ENCODE measurements at regions not wholly inside any gene's neighbourhood (a gene's known extent, or its start where the extent isn't known, plus 50 kb on each side); places are given as distances from the start of the nearest gene placed in this dataset.

DNA sequence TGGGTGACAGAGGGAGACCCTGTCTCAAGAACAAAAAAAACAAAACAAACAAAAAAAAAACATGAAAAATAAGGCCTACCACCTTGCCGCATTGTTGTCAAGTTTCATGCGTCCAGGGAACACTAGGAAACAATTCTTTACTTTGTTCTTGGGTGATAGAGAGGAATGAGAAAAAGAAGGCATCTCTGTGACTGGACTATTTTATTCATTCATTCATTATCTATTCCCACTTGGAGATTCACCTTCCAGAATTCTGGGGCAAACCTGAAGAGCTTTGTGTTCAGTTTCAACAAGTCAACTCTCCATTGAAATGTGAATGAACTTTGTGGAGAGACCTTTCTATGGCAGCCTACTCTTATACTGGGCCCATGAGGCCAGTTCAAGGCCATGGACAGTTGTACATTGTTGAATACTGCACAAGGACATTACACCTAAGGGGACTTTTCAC, 88.5 kb upstream of the NDUFV2 start (continued):
- TF ChIP-seq, protein P1, sequence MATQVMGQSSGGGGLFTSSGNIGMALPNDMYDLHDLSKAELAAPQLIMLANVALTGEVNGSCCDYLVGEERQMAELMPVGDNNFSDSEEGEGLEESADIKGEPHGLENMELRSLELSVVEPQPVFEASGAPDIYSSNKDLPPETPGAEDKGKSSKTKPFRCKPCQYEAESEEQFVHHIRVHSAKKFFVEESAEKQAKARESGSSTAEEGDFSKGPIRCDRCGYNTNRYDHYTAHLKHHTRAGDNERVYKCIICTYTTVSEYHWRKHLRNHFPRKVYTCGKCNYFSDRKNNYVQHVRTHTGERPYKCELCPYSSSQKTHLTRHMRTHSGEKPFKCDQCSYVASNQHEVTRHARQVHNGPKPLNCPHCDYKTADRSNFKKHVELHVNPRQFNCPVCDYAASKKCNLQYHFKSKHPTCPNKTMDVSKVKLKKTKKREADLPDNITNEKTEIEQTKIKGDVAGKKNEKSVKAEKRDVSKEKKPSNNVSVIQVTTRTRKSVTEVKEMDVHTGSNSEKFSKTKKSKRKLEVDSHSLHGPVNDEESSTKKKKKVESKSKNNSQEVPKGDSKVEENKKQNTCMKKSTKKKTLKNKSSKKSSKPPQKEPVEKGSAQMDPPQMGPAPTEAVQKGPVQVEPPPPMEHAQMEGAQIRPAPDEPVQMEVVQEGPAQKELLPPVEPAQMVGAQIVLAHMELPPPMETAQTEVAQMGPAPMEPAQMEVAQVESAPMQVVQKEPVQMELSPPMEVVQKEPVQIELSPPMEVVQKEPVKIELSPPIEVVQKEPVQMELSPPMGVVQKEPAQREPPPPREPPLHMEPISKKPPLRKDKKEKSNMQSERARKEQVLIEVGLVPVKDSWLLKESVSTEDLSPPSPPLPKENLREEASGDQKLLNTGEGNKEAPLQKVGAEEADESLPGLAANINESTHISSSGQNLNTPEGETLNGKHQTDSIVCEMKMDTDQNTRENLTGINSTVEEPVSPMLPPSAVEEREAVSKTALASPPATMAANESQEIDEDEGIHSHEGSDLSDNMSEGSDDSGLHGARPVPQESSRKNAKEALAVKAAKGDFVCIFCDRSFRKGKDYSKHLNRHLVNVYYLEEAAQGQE (IDR thresholded peaks at IDR 0.05): no peak
- no peak for TF ChIP-seq NR2F2 (IDR thresholded peaks at IDR 0.05)
- no peak for TF ChIP-seq RXRA (IDR thresholded peaks at IDR 0.05)
- no peak for TF ChIP-seq HNF4G (IDR thresholded peaks at IDR 0.05)
- TF ChIP-seq, protein P2, sequence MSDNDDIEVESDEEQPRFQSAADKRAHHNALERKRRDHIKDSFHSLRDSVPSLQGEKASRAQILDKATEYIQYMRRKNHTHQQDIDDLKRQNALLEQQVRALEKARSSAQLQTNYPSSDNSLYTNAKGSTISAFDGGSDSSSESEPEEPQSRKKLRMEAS (IDR thresholded peaks at IDR 0.05): no peak
- TF ChIP-seq RAD21 (IDR thresholded peaks at IDR 0.05): no peak
- TF ChIP-seq, protein P3, sequence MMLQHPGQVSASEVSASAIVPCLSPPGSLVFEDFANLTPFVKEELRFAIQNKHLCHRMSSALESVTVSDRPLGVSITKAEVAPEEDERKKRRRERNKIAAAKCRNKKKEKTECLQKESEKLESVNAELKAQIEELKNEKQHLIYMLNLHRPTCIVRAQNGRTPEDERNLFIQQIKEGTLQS (IDR thresholded peaks at IDR 0.05): no peak

DNA sequence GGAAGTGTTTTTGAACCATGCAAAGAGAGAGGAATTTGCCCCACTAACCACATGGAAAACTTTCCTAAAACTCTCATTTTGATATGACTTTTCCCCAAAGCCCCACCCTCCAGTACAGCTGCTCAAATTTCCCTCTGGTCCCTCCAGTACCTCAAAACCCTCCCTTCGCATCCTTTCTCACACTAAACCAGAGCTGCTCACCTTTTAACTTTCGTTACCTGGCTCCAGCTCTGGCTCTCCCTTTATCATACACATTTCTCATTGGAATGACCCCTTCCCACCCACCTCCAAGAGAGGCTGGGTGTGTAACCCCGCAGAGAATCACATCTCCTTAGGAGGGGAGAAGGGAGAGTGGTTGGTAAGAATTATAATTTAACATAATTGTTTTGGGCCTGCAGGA, 86.8 kb upstream of the NDUFV2 start:
- TF ChIP-seq SP1 (IDR thresholded peaks at IDR 0.05) (no peak), JUND (IDR thresholded peaks at IDR 0.05) (no peak), EGR1 (IDR thresholded peaks at IDR 0.05; ENCODE audit: low read depth in 2 of 2) (no peak), TAF1 (conservative IDR thresholded peaks at IDR 0.05) (no peak), FOXA2 (IDR thresholded peaks at IDR 0.05) (no peak), RXRA (IDR thresholded peaks at IDR 0.05) (no peak), NR2F2 (IDR thresholded peaks at IDR 0.05) (no peak), GABPA (IDR thresholded peaks at IDR 0.05 in 1 of 2, conservative IDR thresholded peaks at IDR 0.05 in 1 of 2) (no peak), FOXA1 (IDR thresholded peaks at IDR 0.05) (no peak), RAD21 (IDR thresholded peaks at IDR 0.05) (no peak), HNF4G (IDR thresholded peaks at IDR 0.05) (no peak), HNF4A (conservative IDR thresholded peaks at IDR 0.05) (no peak)
- TF ChIP-seq, protein P2 (IDR thresholded peaks at IDR 0.05): no peak
- TF ChIP-seq, protein P4, sequence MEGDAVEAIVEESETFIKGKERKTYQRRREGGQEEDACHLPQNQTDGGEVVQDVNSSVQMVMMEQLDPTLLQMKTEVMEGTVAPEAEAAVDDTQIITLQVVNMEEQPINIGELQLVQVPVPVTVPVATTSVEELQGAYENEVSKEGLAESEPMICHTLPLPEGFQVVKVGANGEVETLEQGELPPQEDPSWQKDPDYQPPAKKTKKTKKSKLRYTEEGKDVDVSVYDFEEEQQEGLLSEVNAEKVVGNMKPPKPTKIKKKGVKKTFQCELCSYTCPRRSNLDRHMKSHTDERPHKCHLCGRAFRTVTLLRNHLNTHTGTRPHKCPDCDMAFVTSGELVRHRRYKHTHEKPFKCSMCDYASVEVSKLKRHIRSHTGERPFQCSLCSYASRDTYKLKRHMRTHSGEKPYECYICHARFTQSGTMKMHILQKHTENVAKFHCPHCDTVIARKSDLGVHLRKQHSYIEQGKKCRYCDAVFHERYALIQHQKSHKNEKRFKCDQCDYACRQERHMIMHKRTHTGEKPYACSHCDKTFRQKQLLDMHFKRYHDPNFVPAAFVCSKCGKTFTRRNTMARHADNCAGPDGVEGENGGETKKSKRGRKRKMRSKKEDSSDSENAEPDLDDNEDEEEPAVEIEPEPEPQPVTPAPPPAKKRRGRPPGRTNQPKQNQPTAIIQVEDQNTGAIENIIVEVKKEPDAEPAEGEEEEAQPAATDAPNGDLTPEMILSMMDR (IDR thresholded peaks at IDR 0.05; ENCODE audit: low read depth, low read length, missing input control): no peak
- TF ChIP-seq, protein P1 (IDR thresholded peaks at IDR 0.05): no peak
- TF ChIP-seq, protein P5, sequence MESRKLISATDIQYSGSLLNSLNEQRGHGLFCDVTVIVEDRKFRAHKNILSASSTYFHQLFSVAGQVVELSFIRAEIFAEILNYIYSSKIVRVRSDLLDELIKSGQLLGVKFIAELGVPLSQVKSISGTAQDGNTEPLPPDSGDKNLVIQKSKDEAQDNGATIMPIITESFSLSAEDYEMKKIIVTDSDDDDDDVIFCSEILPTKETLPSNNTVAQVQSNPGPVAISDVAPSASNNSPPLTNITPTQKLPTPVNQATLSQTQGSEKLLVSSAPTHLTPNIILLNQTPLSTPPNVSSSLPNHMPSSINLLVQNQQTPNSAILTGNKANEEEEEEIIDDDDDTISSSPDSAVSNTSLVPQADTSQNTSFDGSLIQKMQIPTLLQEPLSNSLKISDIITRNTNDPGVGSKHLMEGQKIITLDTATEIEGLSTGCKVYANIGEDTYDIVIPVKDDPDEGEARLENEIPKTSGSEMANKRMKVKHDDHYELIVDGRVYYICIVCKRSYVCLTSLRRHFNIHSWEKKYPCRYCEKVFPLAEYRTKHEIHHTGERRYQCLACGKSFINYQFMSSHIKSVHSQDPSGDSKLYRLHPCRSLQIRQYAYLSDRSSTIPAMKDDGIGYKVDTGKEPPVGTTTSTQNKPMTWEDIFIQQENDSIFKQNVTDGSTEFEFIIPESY (IDR thresholded peaks at IDR 0.05): no peak
- TF ChIP-seq, protein P3 (IDR thresholded peaks at IDR 0.05): no peak
- no peak overlapping the region for H3K4me3 ChIP-seq (ENCODE audit: low read depth in 1 of 3, low read length in 3 of 3)
- no peaks in the 10 kb centered on the region for H3K36me3 ChIP-seq (ENCODE audit: control insufficient read depth in 4 of 4, insufficient read depth in 3 of 4, low read depth in 1 of 4, low read length in 3 of 4)
- no peak overlapping the region for H3K9ac ChIP-seq (ENCODE audit: low read depth in 1 of 2, low read length in 2 of 2)
- 95% methylated on average over 3 of the region's 3 CpGs for WGBS
- H3K27me3 ChIP-seq (ENCODE audit: control insufficient read depth in 4 of 4, insufficient read depth in 4 of 4, low read length in 3 of 4): no peaks in the 10 kb centered on the region
- no peak for DNase-seq (ENCODE audit: low spot score)
- no peak overlapping the region for H3K27ac ChIP-seq (ENCODE audit: low read depth in 1 of 2, low read length in 2 of 2)
- peaks cover 0 to 2% (median 0%) of the 10 kb centered on the region in 4 donors for H3K9me3 ChIP-seq (ENCODE audit: control insufficient read depth in 4 of 4, low read length in 3 of 4)
- no peaks in the 10 kb centered on the region for H3K4me1 ChIP-seq (ENCODE audit: control insufficient read depth in 4 of 4, insufficient read depth in 4 of 4, low read length in 3 of 4)
